ENCODE measurements at regions not wholly inside any gene's neighbourhood (a gene's known extent, or its start where the extent isn't known, plus 50 kb on each side); places are given as distances from the start of the nearest gene placed in this dataset.
"Not testable (repeated sequence)": the region's sequence is repeated elsewhere in the genome, so short reads cannot be mapped to it uniquely, and the experiment has no call there.

- Mint-ChIP-seq H3K27ac (no peak overlapping the region), H3K4me1 (no peaks in the 10 kb centered on the region), H3K36me3 (ENCODE audit: low read depth) (no peaks in the 10 kb centered on the region), H3K4me3 (no peak overlapping the region), H3K27me3 (no peaks in the 10 kb centered on the region), H3K9me3 (peaks cover 7% of the 10 kb centered on the region)
- DNase-seq = no peak
- POLR2A ChIA-PET = no interaction called here
- CTCF ChIA-PET = no interaction called here
Observed at GRCh38 chr2:183838295-183838694, 714.1 kb downstream of the NUP35 start.

- H3K27me3 Mint-ChIP-seq = no peaks in the 10 kb centered on the region
- peaks cover 7% of the 10 kb centered on the region for H3K9me3 Mint-ChIP-seq
- no peak overlapping the region for H3K4me3 Mint-ChIP-seq
- no peaks in the 10 kb centered on the region for H3K4me1 Mint-ChIP-seq
- H3K27ac Mint-ChIP-seq = no peak overlapping the region
- DNase-seq = no peak
- no peaks in the 10 kb centered on the region for H3K36me3 Mint-ChIP-seq (ENCODE audit: low read depth)
- POLR2A ChIA-PET = no interaction called here
- CTCF ChIA-PET = no interaction called here
Observed at GRCh38 chr2:183840061-183840584, 715.9 kb downstream of the NUP35 start.

- H3K36me3 Mint-ChIP-seq (ENCODE audit: low read depth); H3K4me1 Mint-ChIP-seq; H3K27me3 Mint-ChIP-seq; POLR2A ChIA-PET; CTCF ChIA-PET; H3K27ac Mint-ChIP-seq; H3K9me3 Mint-ChIP-seq; H3K4me3 Mint-ChIP-seq; DNase-seq: not testable (repeated sequence)
Observed at GRCh38 chr2:183849826-183850225, 725.6 kb downstream of the NUP35 start.

GRCh38 chr2:183859129-183859528 is 734.9 kb downstream of the NUP35 start:
- DNase-seq = no peak
- ChIA-PET POLR2A (no interaction called here), CTCF (no interaction called here)
- H3K27ac Mint-ChIP-seq = no peak overlapping the region
- H3K4me1 Mint-ChIP-seq = no peaks in the 10 kb centered on the region
- no peak overlapping the region for H3K4me3 Mint-ChIP-seq
- H3K27me3 Mint-ChIP-seq = no peaks in the 10 kb centered on the region
- no peaks in the 10 kb centered on the region for H3K36me3 Mint-ChIP-seq (ENCODE audit: low read depth)
- no peaks in the 10 kb centered on the region for H3K9me3 Mint-ChIP-seq

GRCh38 chr2:183866666-183867065 is 731.7 kb upstream of the ZNF804A start:
- Mint-ChIP-seq H3K36me3 (ENCODE audit: low read depth) (no peaks in the 10 kb centered on the region), H3K4me3 (no peak overlapping the region), H3K27ac (no peak overlapping the region), H3K9me3 (peaks cover 4% of the 10 kb centered on the region), H3K27me3 (no peaks in the 10 kb centered on the region), H3K4me1 (no peaks in the 10 kb centered on the region)
- POLR2A ChIA-PET = no interaction called here
- DNase-seq = no peak
- CTCF ChIA-PET = no interaction called here

GRCh38 chr2:183867206-183867605 is 731.1 kb upstream of the ZNF804A start:
- peaks cover 4% of the 10 kb centered on the region for H3K9me3 Mint-ChIP-seq
- H3K4me3 Mint-ChIP-seq = no peak overlapping the region
- H3K27ac Mint-ChIP-seq = no peak overlapping the region
- CTCF ChIA-PET = no interaction called here
- POLR2A ChIA-PET = no interaction called here
- no peaks in the 10 kb centered on the region for H3K27me3 Mint-ChIP-seq
- no peak for DNase-seq
- H3K36me3 Mint-ChIP-seq (ENCODE audit: low read depth) = no peaks in the 10 kb centered on the region
- H3K4me1 Mint-ChIP-seq = no peaks in the 10 kb centered on the region

GRCh38 chr2:183868153-183868552 is 730.2 kb upstream of the ZNF804A start:
- Mint-ChIP-seq H3K27me3 (no peaks in the 10 kb centered on the region), H3K4me3 (no peak overlapping the region), H3K27ac (no peak overlapping the region), H3K9me3 (peaks cover 4% of the 10 kb centered on the region), H3K36me3 (ENCODE audit: low read depth) (no peaks in the 10 kb centered on the region), H3K4me1 (no peaks in the 10 kb centered on the region)
- ChIA-PET CTCF (no interaction called here), POLR2A (no interaction called here)
- DNase-seq = no peak

GRCh38 chr2:183868707-183869106 is 729.6 kb upstream of the ZNF804A start:
- no peak overlapping the region for H3K4me3 Mint-ChIP-seq
- DNase-seq = no peak
- no peaks in the 10 kb centered on the region for H3K4me1 Mint-ChIP-seq
- H3K27ac Mint-ChIP-seq = no peak overlapping the region
- H3K36me3 Mint-ChIP-seq (ENCODE audit: low read depth) = no peaks in the 10 kb centered on the region
- ChIA-PET CTCF (no interaction called here), POLR2A (no interaction called here)
- H3K27me3 Mint-ChIP-seq = no peaks in the 10 kb centered on the region
- H3K9me3 Mint-ChIP-seq = peaks cover 4% of the 10 kb centered on the region

GRCh38 chr2:183872131-183872530 is 726.2 kb upstream of the ZNF804A start:
- POLR2A ChIA-PET = no interaction called here
- DNase-seq = no peak
- CTCF ChIA-PET = no interaction called here
- Mint-ChIP-seq H3K4me1 (no peaks in the 10 kb centered on the region), H3K9me3 (peaks cover 5% of the 10 kb centered on the region), H3K4me3 (no peak overlapping the region), H3K27me3 (no peaks in the 10 kb centered on the region), H3K27ac (no peak overlapping the region), H3K36me3 (ENCODE audit: low read depth) (no peaks in the 10 kb centered on the region)

- H3K27ac Mint-ChIP-seq = no peak overlapping the region
- H3K27me3 Mint-ChIP-seq = no peaks in the 10 kb centered on the region
- ChIA-PET CTCF (no interaction called here), POLR2A (no interaction called here)
- no peaks in the 10 kb centered on the region for H3K4me1 Mint-ChIP-seq
- DNase-seq = no peak
- H3K9me3 Mint-ChIP-seq = peaks cover 4% of the 10 kb centered on the region
- H3K4me3 Mint-ChIP-seq = no peak overlapping the region
- no peaks in the 10 kb centered on the region for H3K36me3 Mint-ChIP-seq (ENCODE audit: low read depth)
Observed at GRCh38 chr2:183881978-183882377, 716.4 kb upstream of the ZNF804A start.

- ChIA-PET POLR2A (no interaction called here), CTCF (no interaction called here)
- Mint-ChIP-seq H3K9me3 (peaks cover 2% of the 10 kb centered on the region), H3K27ac (no peak overlapping the region), H3K36me3 (ENCODE audit: low read depth) (no peaks in the 10 kb centered on the region), H3K27me3 (no peaks in the 10 kb centered on the region), H3K4me1 (no peaks in the 10 kb centered on the region), H3K4me3 (no peak overlapping the region)
- no peak for DNase-seq
Observed at GRCh38 chr2:183892315-183892941, 705.9 kb upstream of the ZNF804A start.

- H3K9me3 Mint-ChIP-seq = peaks cover 2% of the 10 kb centered on the region
- no peak overlapping the region for H3K27ac Mint-ChIP-seq
- ChIA-PET POLR2A (no interaction called here), CTCF (no interaction called here)
- no peak overlapping the region for H3K4me3 Mint-ChIP-seq
- no peak for DNase-seq
- H3K27me3 Mint-ChIP-seq = no peaks in the 10 kb centered on the region
- H3K36me3 Mint-ChIP-seq (ENCODE audit: low read depth) = no peaks in the 10 kb centered on the region
- H3K4me1 Mint-ChIP-seq = no peaks in the 10 kb centered on the region
Observed at GRCh38 chr2:183898641-183899040, 699.7 kb upstream of the ZNF804A start.

- DNase-seq = no peak
- Mint-ChIP-seq H3K9me3 (peaks cover 7% of the 10 kb centered on the region), H3K4me3 (no peak overlapping the region), H3K4me1 (no peaks in the 10 kb centered on the region), H3K27me3 (no peaks in the 10 kb centered on the region), H3K36me3 (ENCODE audit: low read depth) (no peaks in the 10 kb centered on the region), H3K27ac (no peak overlapping the region)
- POLR2A ChIA-PET = no interaction called here
- CTCF ChIA-PET = no interaction called here
Observed at GRCh38 chr2:183901931-183902330, 696.4 kb upstream of the ZNF804A start.

- H3K4me1 Mint-ChIP-seq = no peaks in the 10 kb centered on the region
- no peak for DNase-seq
- peaks cover 7% of the 10 kb centered on the region for H3K9me3 Mint-ChIP-seq
- ChIA-PET CTCF (no interaction called here), POLR2A (no interaction called here)
- no peaks in the 10 kb centered on the region for H3K36me3 Mint-ChIP-seq (ENCODE audit: low read depth)
- no peak overlapping the region for H3K27ac Mint-ChIP-seq
- H3K4me3 Mint-ChIP-seq = no peak overlapping the region
- H3K27me3 Mint-ChIP-seq = no peaks in the 10 kb centered on the region
Observed at GRCh38 chr2:183903026-183903425, 695.3 kb upstream of the ZNF804A start.

All from activated CD4-positive, alpha-beta T cell treated with anti-CD3 and anti-CD28 coated beads, Interleukin-2, amount 10 ng/mL, durations not matched to agents 7 days and 5 days (primary cell).